Muscle layer of colon (tissue), 2 donors: ENCODE measurements at regions not wholly inside any gene's neighbourhood (a gene's known extent, or its start where the extent isn't known, plus 50 kb on each side); places are given as distances from the start of the nearest gene placed in this dataset.

ENCODE experiments used
- H3K27ac ChIP-seq: one replicate; pipeline ENCODE4 v1.7.0; 2013; ENCODE audit warnings: low read depth, mild to moderate bottlenecking, low read length, moderate library complexity
- H3K27me3 ChIP-seq, 2 donors: one replicate each; pipeline ENCODE4 v1.7.0; 2013; ENCODE audit warnings: low read length in 2 of 2, mild to moderate bottlenecking in 2 of 2; ENCODE audit not compliant: insufficient read depth in 2 of 2, control insufficient read depth in 1 of 2
- H3K36me3 ChIP-seq: one replicate; pipeline ENCODE4 v1.7.0; 2013; ENCODE audit warnings: mild to moderate bottlenecking, low read length; ENCODE audit not compliant: insufficient read depth
- H3K4me1 ChIP-seq: one replicate; pipeline ENCODE4 v1.7.0; 2013; ENCODE audit warnings: mild to moderate bottlenecking, low read length; ENCODE audit not compliant: insufficient read depth
- H3K4me3 ChIP-seq, 2 donors: one replicate each; pipeline ENCODE4 v1.7.0; 2013; ENCODE audit warnings: low read length in 2 of 2, low read depth in 1 of 2, mild to moderate bottlenecking in 1 of 2, moderate library complexity in 1 of 2
- H3K9ac ChIP-seq: one replicate; pipeline ENCODE4 v1.7.0; 2013; ENCODE audit warnings: low read length
- H3K9me3 ChIP-seq: one replicate; pipeline ENCODE4 v1.7.0; 2013; ENCODE audit warnings: mild to moderate bottlenecking, low read length
- donor health status: abdominal sarcoma.
- donor health status: Adenocarcinoma of cecum.

DNA sequence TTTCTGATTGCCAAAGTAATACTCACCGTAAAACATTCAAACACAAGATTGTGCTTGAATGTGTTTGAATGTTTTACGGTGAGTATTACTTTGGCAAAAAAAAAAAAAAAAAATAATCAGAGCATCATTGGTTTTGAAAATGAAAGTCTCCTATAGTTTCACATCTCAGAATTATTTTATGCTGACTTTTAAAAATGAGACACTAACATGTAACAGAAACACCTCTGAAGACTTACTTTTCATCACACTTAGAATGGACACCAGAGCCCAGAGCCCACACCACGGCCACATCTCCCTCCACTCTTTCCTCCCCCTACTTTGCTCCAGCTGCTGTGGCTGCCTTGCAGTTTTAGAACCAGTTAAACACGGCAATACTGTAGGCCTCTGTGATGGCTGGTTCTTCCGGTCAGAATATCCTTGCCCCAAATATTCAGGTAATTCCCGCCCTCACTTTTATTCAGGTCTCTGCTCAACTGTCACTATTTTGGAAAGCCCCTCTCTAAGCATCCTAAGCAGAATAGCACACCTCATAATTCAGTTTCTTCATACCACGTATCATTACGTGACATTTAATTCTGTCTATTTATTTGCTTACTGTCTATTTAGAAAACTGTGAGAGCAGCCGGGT, 138.9 kb upstream of the MAX start:
- H3K36me3 ChIP-seq = no peaks in the 10 kb centered on the region
- no peak overlapping the region for H3K27ac ChIP-seq
- no peaks in the 10 kb centered on the region for H3K27me3 ChIP-seq
- H3K9ac ChIP-seq = no peak overlapping the region
- no peaks in the 10 kb centered on the region for H3K4me1 ChIP-seq
- no peaks in the 10 kb centered on the region for H3K9me3 ChIP-seq
- H3K4me3 ChIP-seq = no peak overlapping the region

DNA sequence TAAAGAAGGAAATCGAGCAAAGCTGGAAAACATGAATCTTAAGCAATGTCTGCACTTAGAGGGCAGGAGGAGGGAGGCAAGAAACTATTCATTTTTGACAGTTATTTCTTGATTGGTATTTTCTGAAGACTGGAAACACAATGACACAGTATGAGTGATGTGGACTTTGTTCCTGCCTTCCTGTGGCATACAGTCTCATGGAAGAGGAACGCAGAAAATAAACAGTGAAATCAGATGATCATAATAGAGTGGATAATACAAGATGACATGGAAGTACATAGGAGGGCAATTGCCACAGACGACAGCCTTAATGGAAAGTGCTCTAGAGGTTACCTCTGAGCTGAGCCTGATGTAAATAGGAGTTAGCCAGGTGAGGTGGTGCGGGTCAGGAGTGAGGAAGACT, 140.4 kb upstream of the MAX start:
- Histone ChIP-seq H3K9me3 (no peaks in the 10 kb centered on the region), H3K27ac (no peak overlapping the region), H3K36me3 (no peaks in the 10 kb centered on the region), H3K27me3 (no peaks in the 10 kb centered on the region), H3K4me1 (no peaks in the 10 kb centered on the region), H3K4me3 (no peak overlapping the region), H3K9ac (no peak overlapping the region)

DNA sequence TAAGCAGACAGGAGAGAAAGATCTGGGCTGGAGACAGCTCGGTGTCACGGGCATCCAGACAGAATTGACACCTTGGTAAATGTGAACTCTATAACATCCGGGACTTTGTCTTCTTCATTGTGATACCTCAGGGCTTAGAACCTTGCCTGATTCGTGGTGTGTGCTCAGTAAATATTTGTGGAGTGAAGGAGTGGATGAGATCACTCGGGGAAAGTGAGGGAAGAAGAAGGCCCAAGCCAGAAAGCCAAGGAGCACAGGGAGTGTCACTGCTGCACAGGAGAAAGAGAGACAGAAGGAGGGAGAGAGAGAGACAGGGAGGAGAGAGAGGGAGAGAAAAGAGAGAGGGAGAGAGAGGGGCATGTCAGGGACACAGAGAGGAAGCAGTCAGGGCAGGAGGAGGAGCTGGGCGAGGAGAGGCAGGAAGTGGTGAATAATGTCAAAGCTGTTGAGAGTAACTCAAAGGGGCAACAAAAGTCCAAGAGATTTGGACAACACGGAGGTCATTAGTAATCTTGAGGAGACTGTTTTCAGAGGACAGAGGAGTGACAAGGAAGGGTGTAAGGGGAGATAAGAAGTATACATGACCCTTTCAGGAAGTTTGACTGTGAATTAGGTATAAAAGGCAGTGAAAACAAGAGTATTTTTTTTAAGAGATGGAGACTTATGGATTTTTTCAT, 141.6 kb upstream of the MAX start:
- Histone ChIP-seq H3K4me1 (no peaks in the 10 kb centered on the region), H3K27me3 (no peaks in the 10 kb centered on the region), H3K36me3 (no peaks in the 10 kb centered on the region), H3K9ac (no peak overlapping the region), H3K4me3 (no peak overlapping the region), H3K27ac (no peak overlapping the region), H3K9me3 (no peaks in the 10 kb centered on the region)

DNA sequence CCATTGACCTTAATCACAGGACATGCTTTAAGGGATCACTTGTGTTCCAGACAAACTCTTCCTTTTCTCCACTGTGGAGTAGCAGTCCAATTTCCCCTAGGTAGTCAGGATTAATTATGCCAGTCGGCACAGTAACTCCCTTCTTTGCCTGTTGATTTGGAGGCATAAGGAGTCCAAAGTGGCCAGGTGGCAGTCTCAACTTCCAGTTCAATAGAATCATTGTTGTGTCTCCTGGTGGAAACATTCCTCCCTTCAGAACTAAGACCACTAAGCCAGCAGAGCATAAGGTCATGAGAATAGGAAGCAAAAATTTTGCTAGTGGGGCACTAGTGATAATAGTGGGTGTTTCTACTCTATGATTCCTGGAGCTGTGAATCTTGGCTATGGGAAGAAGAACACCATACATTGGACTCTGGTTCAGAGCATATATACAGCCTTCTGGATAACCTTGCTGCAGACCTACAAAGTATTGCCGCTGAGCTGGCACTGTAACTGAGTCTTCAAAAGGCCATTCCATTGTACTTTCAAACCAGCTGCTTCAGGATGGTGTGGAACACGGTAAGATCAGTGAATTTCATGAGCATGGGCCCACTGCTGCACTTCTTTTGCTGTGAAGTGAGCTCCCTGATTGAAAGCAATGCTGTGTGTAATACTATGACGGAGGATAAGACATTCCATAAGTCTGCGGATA, 147.3 kb upstream of the MAX start:
- Histone ChIP-seq H3K4me1 (no peaks in the 10 kb centered on the region), H3K27ac (no peak overlapping the region), H3K4me3 (no peak overlapping the region), H3K9me3 (no peaks in the 10 kb centered on the region), H3K27me3 (no peaks in the 10 kb centered on the region), H3K9ac (no peak overlapping the region), H3K36me3 (no peaks in the 10 kb centered on the region)

DNA sequence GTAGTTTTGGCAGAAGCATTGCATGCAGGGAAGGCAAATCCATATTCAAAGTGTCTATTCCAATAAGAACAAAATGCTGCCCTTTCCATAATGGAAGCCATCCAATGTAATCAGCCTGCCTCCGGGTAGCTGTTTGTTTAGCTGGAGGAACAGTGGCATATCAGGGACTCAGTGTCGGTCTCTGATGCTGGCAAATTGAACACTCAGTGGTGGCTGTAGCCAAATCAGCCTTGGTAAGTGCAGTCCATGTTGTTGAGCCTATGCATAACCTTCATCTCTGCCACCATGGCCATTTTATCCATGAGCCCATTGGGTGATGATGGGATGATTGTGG, 147.8 kb upstream of the MAX start:
- Histone ChIP-seq H3K27me3 (no peaks in the 10 kb centered on the region), H3K4me3 (no peak overlapping the region), H3K36me3 (no peaks in the 10 kb centered on the region), H3K9ac (no peak overlapping the region), H3K27ac (no peak overlapping the region), H3K4me1 (no peaks in the 10 kb centered on the region), H3K9me3 (no peaks in the 10 kb centered on the region)

DNA sequence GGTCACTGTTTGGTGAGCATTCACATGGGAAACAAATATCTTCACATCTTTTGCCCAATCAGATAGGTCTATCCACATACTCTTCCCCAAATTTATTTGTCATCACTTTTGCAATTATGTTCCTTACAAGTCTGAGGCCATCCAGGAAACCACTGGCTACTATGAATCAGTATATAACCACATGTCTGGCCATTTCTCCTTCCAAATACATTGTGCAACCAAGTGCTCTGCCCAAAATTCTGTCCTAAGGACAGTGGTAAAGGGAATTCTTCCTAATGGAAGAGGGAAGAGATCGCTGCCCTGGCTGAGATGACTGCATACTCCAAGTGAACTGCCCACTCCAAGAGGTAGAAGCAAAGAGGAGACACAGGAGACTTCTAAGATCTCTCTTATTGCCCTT, 148.9 kb upstream of the MAX start:
- Histone ChIP-seq H3K27ac (no peak overlapping the region), H3K9me3 (no peaks in the 10 kb centered on the region)

DNA sequence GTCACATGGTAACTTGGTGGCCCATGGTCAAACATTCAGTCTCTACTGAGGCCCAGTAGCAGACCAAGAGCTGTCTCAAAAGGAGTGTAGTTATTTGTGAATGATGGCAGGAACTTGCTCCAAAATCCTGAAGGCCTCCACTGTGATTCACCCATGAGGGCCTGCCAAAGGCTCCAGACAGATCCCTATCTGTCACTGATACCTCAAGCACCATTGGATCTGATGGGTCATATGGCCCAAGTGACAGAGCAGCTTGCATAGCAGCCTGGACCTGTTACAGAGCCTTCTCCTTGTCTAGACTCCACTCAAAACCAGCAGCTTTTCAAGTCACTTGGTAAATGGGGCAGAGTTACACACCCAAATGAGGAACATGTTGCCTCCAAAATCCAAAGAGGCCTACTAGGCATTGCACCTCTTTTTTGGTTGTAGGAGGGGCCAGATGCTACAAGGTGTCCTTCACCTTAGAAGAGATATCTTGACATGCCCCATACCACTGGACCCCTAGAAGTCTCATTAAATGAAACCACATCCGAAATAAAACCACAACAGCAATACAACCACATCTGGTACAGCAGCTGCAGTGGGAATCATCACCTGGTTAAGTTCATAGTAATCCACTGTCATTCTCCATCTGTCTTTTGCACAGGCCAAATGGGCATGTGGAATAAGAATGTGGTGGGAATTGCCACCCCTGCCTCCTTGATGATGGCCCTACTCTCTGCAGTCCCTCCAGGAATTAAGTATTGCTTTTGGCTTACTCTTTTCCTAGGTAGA, 150.4 kb upstream of the MAX start:
- no peaks in the 10 kb centered on the region for H3K9me3 ChIP-seq
- H3K36me3 ChIP-seq = no peaks in the 10 kb centered on the region
- no peaks in the 10 kb centered on the region for H3K4me1 ChIP-seq
- H3K4me3 ChIP-seq = no peak overlapping the region
- no peaks in the 10 kb centered on the region for H3K27me3 ChIP-seq
- no peak overlapping the region for H3K27ac ChIP-seq
- no peak overlapping the region for H3K9ac ChIP-seq

More for the DNA sequence above, 148.9 kb upstream of the MAX start:
- no peaks in the 10 kb centered on the region for H3K4me1 ChIP-seq
- no peak overlapping the region for H3K9ac ChIP-seq
- H3K4me3 ChIP-seq = no peak overlapping the region
- no peaks in the 10 kb centered on the region for H3K27me3 ChIP-seq
- no peaks in the 10 kb centered on the region for H3K36me3 ChIP-seq

DNA sequence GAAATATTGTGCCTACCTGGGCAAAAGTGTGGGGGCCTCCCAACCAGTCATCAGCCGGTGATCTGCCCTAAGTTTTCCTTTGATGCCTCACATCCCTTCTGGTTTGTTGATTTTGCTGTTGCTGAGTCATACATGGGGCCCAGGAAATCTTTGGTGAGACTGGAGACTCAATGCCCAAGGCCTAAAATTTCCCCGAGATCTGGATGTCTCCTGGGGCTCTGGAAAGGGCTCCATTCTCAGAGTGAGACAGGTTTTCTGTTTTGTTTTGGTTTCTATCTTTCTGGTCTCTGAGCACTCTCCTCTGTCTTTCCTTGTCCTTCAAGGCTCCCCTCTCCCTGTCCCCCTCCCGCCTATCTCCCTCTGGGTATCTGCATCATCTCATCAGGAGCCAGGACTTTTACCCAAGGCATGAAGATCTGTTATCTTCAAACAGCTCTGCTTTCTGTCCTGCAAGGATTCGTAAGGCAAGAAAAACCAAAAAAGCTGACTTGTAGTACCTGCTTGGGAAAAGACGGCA, 152.8 kb upstream of the MAX start:
- Histone ChIP-seq H3K27me3 (no peaks in the 10 kb centered on the region), H3K9me3 (no peaks in the 10 kb centered on the region), H3K27ac (no peak overlapping the region), H3K36me3 (no peaks in the 10 kb centered on the region), H3K9ac (no peak overlapping the region), H3K4me3 (no peak overlapping the region), H3K4me1 (no peaks in the 10 kb centered on the region)

DNA sequence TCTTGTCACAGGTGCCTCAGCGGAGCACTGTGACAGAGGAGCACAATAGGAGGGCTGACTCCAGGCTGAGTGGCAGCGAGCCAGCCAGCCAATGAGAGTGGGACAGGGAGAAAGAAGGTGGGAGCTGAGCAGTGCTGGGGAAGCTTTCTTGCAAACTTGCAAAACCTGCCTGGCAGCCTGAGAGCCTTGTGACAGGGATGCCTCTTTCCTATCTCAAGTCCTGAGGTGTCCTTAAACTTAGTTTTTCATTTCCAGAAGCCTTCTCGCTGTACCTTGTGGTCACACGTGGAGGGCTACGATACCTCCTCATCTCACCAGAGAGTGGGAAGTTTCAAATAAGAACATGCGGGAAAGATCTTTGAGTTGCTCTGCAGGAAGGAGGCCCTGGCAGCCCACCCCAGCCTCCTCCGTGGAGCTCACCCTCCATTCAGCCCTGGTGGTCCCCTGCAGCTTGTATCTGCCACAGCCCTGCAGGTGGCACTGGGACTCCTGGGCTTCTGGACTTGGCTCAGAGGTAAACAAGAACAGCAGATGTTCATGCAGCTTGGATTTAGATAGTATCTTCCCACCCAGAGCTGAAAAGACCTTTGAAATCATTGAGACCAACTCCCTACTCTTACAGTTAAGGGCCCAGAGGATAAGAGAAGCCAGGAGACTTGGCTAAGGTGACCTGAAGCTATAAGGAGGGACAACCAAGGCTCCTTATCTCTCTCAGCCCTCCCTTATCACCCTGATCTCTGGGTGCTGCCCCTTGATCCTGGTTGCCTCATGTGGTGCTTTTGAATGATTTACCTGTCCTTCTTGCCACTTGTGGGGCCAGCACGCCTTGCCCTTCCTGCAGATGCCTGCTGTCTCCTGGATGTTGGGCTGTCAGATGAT, 153.5 kb upstream of the MAX start:
- no peak overlapping the region for H3K4me3 ChIP-seq
- H3K27me3 ChIP-seq = no peaks in the 10 kb centered on the region
- no peaks in the 10 kb centered on the region for H3K36me3 ChIP-seq
- H3K9ac ChIP-seq = no peak overlapping the region
- no peak overlapping the region for H3K27ac ChIP-seq
- H3K9me3 ChIP-seq = no peaks in the 10 kb centered on the region
- H3K4me1 ChIP-seq = no peaks in the 10 kb centered on the region

DNA sequence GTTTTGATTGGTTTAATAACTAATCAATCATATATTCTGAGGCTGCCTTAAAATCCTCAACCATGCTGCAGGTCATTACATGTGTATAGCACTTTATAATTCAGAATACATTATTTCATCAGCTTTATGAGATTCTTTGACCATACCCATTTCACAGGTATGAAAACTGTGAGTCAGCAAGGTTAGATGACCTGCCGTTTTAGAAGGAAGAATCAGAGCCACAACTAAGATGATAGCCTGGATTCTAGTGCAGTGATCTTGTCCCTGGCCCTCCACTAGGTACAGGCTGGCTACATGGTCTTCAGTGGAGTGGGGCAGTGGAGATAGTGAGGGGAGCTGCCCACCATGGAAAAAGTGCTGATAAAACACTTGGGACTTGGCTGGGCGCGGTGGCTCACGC, 154.4 kb upstream of the MAX start:
- H3K36me3 ChIP-seq = no peaks in the 10 kb centered on the region
- H3K27ac ChIP-seq = no peak overlapping the region
- H3K9ac ChIP-seq = no peak overlapping the region
- no peak overlapping the region for H3K4me3 ChIP-seq
- no peaks in the 10 kb centered on the region for H3K9me3 ChIP-seq
- H3K27me3 ChIP-seq = no peaks in the 10 kb centered on the region
- no peaks in the 10 kb centered on the region for H3K4me1 ChIP-seq

DNA sequence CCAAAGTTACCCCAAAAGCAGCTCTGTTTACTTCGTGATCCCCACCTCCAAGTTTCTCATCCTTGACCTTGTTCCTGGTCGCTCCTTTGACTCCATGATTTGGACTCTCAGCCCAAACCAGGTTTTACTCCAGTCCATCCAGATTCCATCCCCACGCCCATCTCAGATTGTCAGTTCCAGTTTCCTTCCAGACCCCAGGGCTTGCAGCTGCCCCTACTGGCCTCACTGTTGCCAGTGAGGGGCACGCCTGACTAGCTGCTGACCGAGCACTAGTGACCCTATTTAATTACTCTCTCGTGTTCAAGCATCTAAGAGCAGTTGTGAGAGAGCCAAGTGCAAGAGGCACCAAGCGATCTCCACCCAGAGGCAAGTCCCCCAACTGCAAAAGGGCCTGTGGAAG, 155.1 kb upstream of the FUT8 start:
- Histone ChIP-seq H3K9me3 (no peaks in the 10 kb centered on the region), H3K4me1 (no peaks in the 10 kb centered on the region), H3K9ac (no peak overlapping the region), H3K4me3 (no peak overlapping the region), H3K27ac (no peak overlapping the region), H3K27me3 (no peaks in the 10 kb centered on the region), H3K36me3 (no peaks in the 10 kb centered on the region)
